IMR-90 (cell line): ENCODE measurements at regions not wholly inside any gene's neighbourhood (a gene's known extent, or its start where the extent isn't known, plus 50 kb on each side); places are given as distances from the start of the nearest gene placed in this dataset.

Experiments used
- ATAC-seq: fragments of 200-7000 bp; cut with Tn5 transposase; 2 replicates; pipeline ENCODE4 v1.9.1; 2020; ENCODE audit warnings: low read depth, mild to moderate bottlenecking, moderate library complexity
- BruUV-seq: library from RNA; stranded (reverse); fragments of 400-500 nt; replicated peaks from 2 replicates; lab custom pipeline; 2021; lab: Mats Ljungman, UMichigan
- CTCF ChIA-PET: fragments of 300-600 bp; formaldehyde crosslinking; extraction: SDS; loops from one replicate; lab custom pipeline; 2021; ENCODE audit warnings: antibody characterized with exemption; lab: Yijun Ruan, JAX
- POLR2A ChIA-PET: fragments of 300-600 bp; sonication (Branson Sonifier 250); formaldehyde crosslinking; loops from one replicate; lab custom pipeline; 2022; ENCODE audit warnings: antibody characterized with exemption; ENCODE audit not compliant: unreplicated experiment; lab: Charles Lee
- DNase-seq: peaks from one replicate; pipeline ENCODE4 v3.0.0; 2013
- H2AFZ ChIP-seq: replicated peaks from 2 replicates; pipeline ENCODE3; 2013; ENCODE audit warnings: low read length, mild to moderate bottlenecking; ENCODE audit not compliant: poor library complexity
- H2AK5ac ChIP-seq: 2 replicates; pipeline ENCODE4 v1.6.1; 2013; ENCODE audit warnings: low read depth, low read length, inconsistent platforms
- H2AK9ac ChIP-seq: replicated peaks from 2 replicates; pipeline ENCODE3; 2013; ENCODE audit warnings: mild to moderate bottlenecking, low read depth, low read length, moderate library complexity; ENCODE audit not compliant: poor library complexity
- H2BK120ac ChIP-seq: 2 replicates; pipeline ENCODE4 v1.6.1; 2013; ENCODE audit warnings: low read depth, low read length, inconsistent platforms
- H2BK15ac ChIP-seq: 3 replicates; pipeline ENCODE4 v1.6.1; 2013; ENCODE audit warnings: low read depth, low read length, inconsistent platforms
- H2BK20ac ChIP-seq: 2 replicates; pipeline ENCODE4 v1.6.1; 2013; ENCODE audit warnings: low read depth, mild to moderate bottlenecking, inconsistent platforms, low read length, moderate library complexity
- H2BK5ac ChIP-seq: 2 replicates; pipeline ENCODE4 v1.6.1; 2013; ENCODE audit warnings: mild to moderate bottlenecking, low read depth, low read length, inconsistent platforms; ENCODE audit not compliant: poor library complexity, severe bottlenecking
- H3K14ac ChIP-seq: replicated peaks from 2 replicates; pipeline ENCODE4 v1.6.1; 2013; ENCODE audit warnings: low read depth, low read length, inconsistent platforms
- H3K18ac ChIP-seq: 2 replicates; pipeline ENCODE4 v1.6.1; 2013; ENCODE audit warnings: low read depth, low read length, control low read depth
- H3K23ac ChIP-seq: 2 replicates; pipeline ENCODE4 v1.6.1; 2013; ENCODE audit warnings: low read depth, low read length, inconsistent platforms
- H3K27ac ChIP-seq: 2 replicates; pipeline ENCODE4 v1.5.1; 2013; ENCODE audit warnings: mild to moderate bottlenecking, control low read depth, low read length; ENCODE audit not compliant: insufficient read depth
- H3K27me3 ChIP-seq: 2 replicates; pipeline ENCODE4 v1.6.1; 2013; ENCODE audit warnings: low read length; ENCODE audit not compliant: control insufficient read depth, insufficient read depth
- H3K36me3 ChIP-seq: 2 replicates; pipeline ENCODE4 v1.6.1; 2013; ENCODE audit warnings: low read length, mixed read lengths; ENCODE audit not compliant: control insufficient read depth, insufficient read depth
- H3K4ac ChIP-seq: 2 replicates; pipeline ENCODE4 v1.6.1; 2013; ENCODE audit warnings: low read depth, low read length, inconsistent platforms
- H3K4me1 ChIP-seq: 2 replicates; pipeline ENCODE4 v1.6.1; 2013; ENCODE audit warnings: low read length, mixed read lengths; ENCODE audit not compliant: control insufficient read depth, insufficient read depth
- H3K4me2 ChIP-seq: 2 replicates; pipeline ENCODE4 v1.6.1; 2013; ENCODE audit warnings: low read depth, mild to moderate bottlenecking, control low read depth, low read length, moderate library complexity
- H3K4me3 ChIP-seq: 2 replicates; pipeline ENCODE4 v1.5.1; 2013; ENCODE audit warnings: low read depth, mild to moderate bottlenecking, control low read depth, low read length, moderate library complexity; ENCODE audit not compliant: insufficient read depth
- H3K56ac ChIP-seq: 2 replicates; pipeline ENCODE4 v1.6.1; 2013; ENCODE audit warnings: low read length, inconsistent platforms; ENCODE audit not compliant: insufficient read depth; ENCODE audit errors: extremely low read depth
- H3K79me1 ChIP-seq, 2 experiments: 2 replicates each; pipeline ENCODE4 v1.6.1; 2013; ENCODE audit warnings: low read length in 2 of 2, inconsistent platforms in 1 of 2, low read depth in 1 of 2
- H3K9ac ChIP-seq: 2 replicates; pipeline ENCODE4 v1.6.1; 2013; ENCODE audit warnings: low read depth, low read length, control low read depth
- H3K9me1 ChIP-seq: 2 replicates; pipeline ENCODE4 v1.6.1; 2013; ENCODE audit warnings: low read length, inconsistent platforms; ENCODE audit not compliant: insufficient read depth
- H3K9me3 ChIP-seq: 2 replicates; pipeline ENCODE4 v1.6.1; 2013; ENCODE audit warnings: low read length; ENCODE audit not compliant: control insufficient read depth, insufficient read depth
- H4K20me1 ChIP-seq: 2 replicates; pipeline ENCODE4 v1.6.1; 2013; ENCODE audit warnings: low read length, inconsistent platforms; ENCODE audit not compliant: insufficient read depth
- H4K5ac ChIP-seq: 2 replicates; pipeline ENCODE4 v1.6.1; 2013; ENCODE audit warnings: mild to moderate bottlenecking, low read depth, low read length, control low read depth
- H4K8ac ChIP-seq, 2 experiments: 2 replicates each; pipeline ENCODE4 v1.6.1; 2013; ENCODE audit warnings: low read depth in 2 of 2, low read length in 2 of 2, control low read depth in 1 of 2, inconsistent platforms in 1 of 2
- H4K91ac ChIP-seq: 2 replicates; pipeline ENCODE4 v1.6.1; 2013; ENCODE audit warnings: low read depth, low read length, inconsistent platforms; ENCODE audit not compliant: insufficient read depth
- BHLHE40 ChIP-seq: fragments of 150-350 bp; IDR thresholded peaks from 2 replicates; pipeline ENCODE4 v1.6.1; 2016; ENCODE audit warnings: mild to moderate bottlenecking, low read depth, low read length
- CEBPB ChIP-seq: IDR thresholded peaks from 2 replicates; pipeline ENCODE4 v1.6.1; 2012; ENCODE audit warnings: low read depth, low read length, improper control_type of control experiment
- CHD1 ChIP-seq: IDR thresholded peaks from 2 replicates; pipeline ENCODE4 v1.6.1; 2012; ENCODE audit warnings: low read depth, low read length, improper control_type of control experiment
- CTCF ChIP-seq: conservative IDR thresholded peaks from 2 replicates; pipeline ENCODE4 v1.5.1; 2012; ENCODE audit warnings: mild to moderate bottlenecking, low read depth, low read length, improper control_type of control experiment
- ELK1 ChIP-seq: fragments of 150-350 bp; IDR thresholded peaks from 2 replicates; pipeline ENCODE4 v1.6.1; 2016; ENCODE audit warnings: low read depth, mild to moderate bottlenecking, low read length, moderate library complexity, borderline replicate concordance
- FOS ChIP-seq: fragments of 150-350 bp; IDR thresholded peaks from 2 replicates; pipeline ENCODE4 v1.6.1; 2016; ENCODE audit warnings: low read depth, low read length
- MAFK ChIP-seq: IDR thresholded peaks from 2 replicates; pipeline ENCODE4 v1.6.1; 2012; ENCODE audit warnings: low read depth, low read length, improper control_type of control experiment
- MAZ ChIP-seq: IDR thresholded peaks from 2 replicates; pipeline ENCODE4 v1.6.1; 2012; ENCODE audit warnings: low read depth, mild to moderate bottlenecking, low read length, improper control_type of control experiment, moderate library complexity, borderline replicate concordance
- MXI1 ChIP-seq: IDR thresholded peaks from 2 replicates; pipeline ENCODE4 v1.6.1; 2012; ENCODE audit warnings: low read depth, mild to moderate bottlenecking, low read length, moderate library complexity, borderline replicate concordance
- NFE2L2 ChIP-seq: fragments of 150-350 bp; IDR thresholded peaks from 2 replicates; pipeline ENCODE4 v1.6.1; 2016; ENCODE audit warnings: low read depth, mild to moderate bottlenecking, low read length
- POLR2A ChIP-seq: IDR thresholded peaks from 2 replicates; pipeline ENCODE4 v1.6.1; 2012; ENCODE audit warnings: mild to moderate bottlenecking, low read depth, low read length
- RAD21 ChIP-seq: IDR thresholded peaks from 2 replicates; pipeline ENCODE4 v1.6.1; 2012; ENCODE audit warnings: low read length, improper control_type of control experiment
- RCOR1 ChIP-seq: IDR thresholded peaks from 2 replicates; pipeline ENCODE4 v1.6.1; 2012; ENCODE audit warnings: mild to moderate bottlenecking, low read length, improper control_type of control experiment; ENCODE audit not compliant: insufficient replicate concordance
- RFX5 ChIP-seq: IDR thresholded peaks from 2 replicates; pipeline ENCODE4 v1.8.0; 2012; ENCODE audit warnings: low read depth, mild to moderate bottlenecking, low read length, moderate library complexity
- SMC3 ChIP-seq: fragments of 150-350 bp; IDR thresholded peaks from 2 replicates; pipeline ENCODE4 v1.6.1; 2016; ENCODE audit warnings: low read depth, mild to moderate bottlenecking, antibody characterized with exemption, low read length, moderate library complexity
- USF2 ChIP-seq: fragments of 150-350 bp; IDR thresholded peaks from 2 replicates; pipeline ENCODE4 v1.6.1; 2017; ENCODE audit warnings: mild to moderate bottlenecking, antibody characterized with exemption, low read length, low read depth
- WGBS, 2 experiments: methylation state at CpG; one replicate each; pipeline versions ENCODE4 v1.1.5 to v1.1.7; 2013; ENCODE audit warnings: missing lambda C conversion rate in 2 of 2; ENCODE audit not compliant: insufficient read length in 1 of 2; ENCODE audit errors: extremely low coverage in 2 of 2; 5-methylcytosine and 5-hydroxymethylcytosine counted together
- dilution Hi-C: fragments of 300-500 bp; cut with HindIII; formaldehyde crosslinking; loops from one replicate; pipeline ENCODE4 v1.14.3; 2018; ENCODE audit warnings: low sequenced_read_pairs; ENCODE audit not compliant: unreplicated experiment
- in situ Hi-C: fragments of 300-500 bp; cut with MboI; formaldehyde crosslinking; loops from 3 replicates; pipeline ENCODE4 v1.14.3; 2019; ENCODE audit warnings: low sequenced_read_pairs, inconsistent platforms, mixed read lengths
- intact Hi-C: fragments of 100-400 bp; cut with micrococcal nuclease; formaldehyde crosslinking; loops from 2 replicates; pipeline ENCODE4 v1.10.0; 2022

- Histone ChIP-seq H4K91ac (no peak overlapping the region), H3K18ac (no peak overlapping the region), H3K27me3 (no peaks in the 10 kb centered on the region), H3K4me3 (no peak overlapping the region), H3K9me1 (no peaks in the 10 kb centered on the region), H3K14ac (no peak overlapping the region), H2BK20ac (no peak overlapping the region), H3K27ac (no peak overlapping the region), H4K20me1 (no peaks in the 10 kb centered on the region), H3K36me3 (no peaks in the 10 kb centered on the region), H3K23ac (no peak overlapping the region), H3K79me1 (no peaks in the 10 kb centered on the region), H2AFZ (no peak overlapping the region), H2BK15ac (no peak overlapping the region), H4K8ac (no peak overlapping the region), H3K4ac (no peak overlapping the region), H2AK5ac (no peak overlapping the region), H4K5ac (no peak overlapping the region), H3K56ac (no peak overlapping the region), H3K9me3 (peaks cover 26% of the 10 kb centered on the region), H3K4me2 (no peak overlapping the region), H2AK9ac (no peak overlapping the region), H2BK5ac (no peak overlapping the region), H3K4me1 (no peaks in the 10 kb centered on the region), H3K9ac (no peak overlapping the region), H2BK120ac (no peak overlapping the region)
- TF ChIP-seq CEBPB (no peak), POLR2A (no peak), BHLHE40 (no peak), FOS (no peak), NFE2L2 (no peak), USF2 (no peak), MAZ (no peak), CHD1 (no peak), MAFK (no peak), MXI1 (no peak), CTCF (no peak), ELK1 (no peak), RCOR1 (no peak), SMC3 (no peak), RAD21 (no peak), RFX5 (no peak)
- ChIA-PET POLR2A (no interaction called here), CTCF (no interaction called here)
- dilution Hi-C loops = no loop called here
- DNase-seq (no peak), ATAC-seq (no peak)
- intact Hi-C loops = no loop called here
- in situ Hi-C loops = no loop called here
- 52% methylated on average over 9 of the region's 15 CpGs; no CpG with 5 or more reads in 1 of the 2 experiments for WGBS, 2 experiments
- no TSS peak for BruUV-seq
Observed at GRCh38 chr14:104385111-104385510, 194.5 kb upstream of the C14orf180 start.
